GM19438 (cell line): ENCODE measurements at regions not wholly inside any gene's neighbourhood (a gene's known extent, or its start where the extent isn't known, plus 50 kb on each side); places are given as distances from the start of the nearest gene placed in this dataset.

Experiments
- ATAC-seq: cut with Tn5 transposase; IDR thresholded peaks from one replicate; pipeline ENCODE4 v1.9.1; 2021; ENCODE audit warnings: low read depth; ENCODE audit not compliant: unreplicated experiment

DNA sequence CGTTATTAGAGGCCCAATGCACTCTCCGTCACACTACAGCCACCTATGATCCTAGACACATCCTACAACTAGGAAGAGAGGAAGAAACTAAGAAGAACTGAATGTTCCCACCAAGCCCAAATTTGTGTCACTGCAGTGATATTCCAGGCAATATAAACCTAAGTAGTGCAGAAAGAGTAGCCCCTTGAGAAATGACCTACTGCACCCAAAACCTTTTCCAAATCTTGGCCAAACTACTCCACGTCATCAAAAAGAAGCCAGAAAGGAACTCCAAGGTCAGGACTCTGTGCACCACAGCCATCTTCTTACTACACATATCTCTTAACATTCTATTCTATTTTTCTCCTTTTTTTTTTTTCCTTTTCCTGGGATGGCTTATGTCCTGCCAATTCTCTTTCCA lies 60.2 kb downstream of the ADAMTS1 start:
- no peak for ATAC-seq

DNA sequence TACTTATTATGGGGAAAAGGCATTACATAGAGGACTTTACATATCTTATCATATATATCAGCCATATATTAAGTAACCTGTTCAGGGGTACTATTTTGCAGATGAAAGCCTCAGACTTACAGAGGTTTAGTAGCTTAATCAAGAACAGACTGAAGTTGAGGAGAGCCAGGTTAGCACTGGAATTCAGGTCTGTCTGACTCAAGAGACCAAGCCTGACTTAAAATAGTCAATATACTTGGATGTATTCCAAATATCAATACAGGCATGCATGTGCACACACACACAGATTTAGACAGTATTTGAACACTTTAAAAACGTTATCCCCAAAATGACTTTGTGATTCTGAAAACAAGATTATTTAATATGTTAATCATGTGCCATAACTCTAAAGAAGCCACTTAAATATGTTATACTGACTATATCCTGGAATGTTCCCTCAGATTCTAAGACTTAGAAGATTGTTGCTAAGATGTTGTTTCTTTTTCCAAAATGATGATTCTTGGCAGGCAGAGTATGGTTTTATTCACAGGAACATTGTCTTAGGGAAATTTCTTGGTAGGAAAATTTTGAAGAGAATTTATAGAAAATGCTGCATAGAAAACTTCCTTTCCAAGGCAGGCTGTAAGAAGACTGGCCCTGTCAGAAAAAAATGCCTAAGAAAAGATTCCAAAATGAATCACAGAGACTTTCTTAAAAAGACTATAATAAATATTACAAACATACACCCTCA lies 61.6 kb downstream of the ADAMTS1 start:
- ATAC-seq: no peak

DNA sequence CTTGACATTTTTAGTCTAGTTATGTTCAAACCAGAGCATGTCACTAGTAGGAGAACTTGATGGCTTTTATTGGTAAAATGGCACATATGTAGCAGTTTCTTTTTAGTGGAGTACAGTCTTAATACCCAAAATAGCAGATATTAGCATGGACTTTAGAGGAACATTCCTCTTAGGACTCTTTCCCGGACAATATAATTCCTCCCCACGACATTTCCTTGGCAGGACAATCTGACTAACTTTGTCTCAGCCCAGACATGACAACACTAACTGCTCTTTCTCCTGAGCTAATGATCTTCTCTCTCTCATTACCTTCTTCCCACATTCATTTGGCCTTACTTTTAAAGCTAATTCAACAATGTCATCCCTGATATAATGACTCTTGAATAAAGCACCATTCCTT lies 62.5 kb downstream of the ADAMTS1 start:
- ATAC-seq: no peak

DNA sequence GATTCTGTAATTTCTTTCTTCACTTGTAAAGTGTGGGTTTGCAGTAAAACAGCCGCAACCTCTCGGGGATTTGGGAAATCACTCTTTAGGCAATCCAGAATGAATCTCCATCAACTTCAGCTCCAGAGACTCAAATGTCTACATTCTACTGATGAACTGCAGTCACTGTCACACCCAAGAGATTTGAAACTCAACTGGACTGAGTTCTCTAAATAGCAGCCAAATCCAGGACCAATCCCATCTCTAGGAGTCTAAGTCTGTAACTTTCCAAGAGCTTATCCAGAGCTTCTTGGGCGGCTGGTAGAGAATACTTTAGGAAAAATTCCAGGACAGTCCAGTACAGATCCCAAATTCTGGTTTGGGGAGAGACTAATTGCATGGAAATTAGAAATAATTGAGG lies 62.9 kb downstream of the ADAMTS1 start:
- ATAC-seq: no peak

- ATAC-seq: no peak
These were observed 63.9 kb downstream of the ADAMTS1 start for GRCh38 chr21:26781331-26781730.

DNA sequence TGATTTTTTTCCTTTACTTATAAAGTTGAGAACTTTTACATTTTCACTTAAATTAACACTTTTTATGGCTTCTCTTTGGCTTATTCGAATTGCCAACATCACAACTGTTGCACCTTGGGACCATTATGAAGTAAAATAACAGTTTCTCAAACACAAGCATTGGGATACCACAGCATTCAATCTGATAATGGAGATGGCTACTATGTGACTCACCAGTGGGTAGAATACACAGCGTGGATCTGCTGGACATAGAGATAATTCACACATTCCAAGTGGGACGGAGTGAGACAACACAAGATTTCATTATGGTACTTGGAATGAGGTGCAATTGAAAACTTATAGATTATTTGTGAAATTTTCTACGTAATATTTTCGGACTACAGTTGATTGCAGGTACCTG lies 68.0 kb downstream of the ADAMTS1 start:
- no peak for ATAC-seq

DNA sequence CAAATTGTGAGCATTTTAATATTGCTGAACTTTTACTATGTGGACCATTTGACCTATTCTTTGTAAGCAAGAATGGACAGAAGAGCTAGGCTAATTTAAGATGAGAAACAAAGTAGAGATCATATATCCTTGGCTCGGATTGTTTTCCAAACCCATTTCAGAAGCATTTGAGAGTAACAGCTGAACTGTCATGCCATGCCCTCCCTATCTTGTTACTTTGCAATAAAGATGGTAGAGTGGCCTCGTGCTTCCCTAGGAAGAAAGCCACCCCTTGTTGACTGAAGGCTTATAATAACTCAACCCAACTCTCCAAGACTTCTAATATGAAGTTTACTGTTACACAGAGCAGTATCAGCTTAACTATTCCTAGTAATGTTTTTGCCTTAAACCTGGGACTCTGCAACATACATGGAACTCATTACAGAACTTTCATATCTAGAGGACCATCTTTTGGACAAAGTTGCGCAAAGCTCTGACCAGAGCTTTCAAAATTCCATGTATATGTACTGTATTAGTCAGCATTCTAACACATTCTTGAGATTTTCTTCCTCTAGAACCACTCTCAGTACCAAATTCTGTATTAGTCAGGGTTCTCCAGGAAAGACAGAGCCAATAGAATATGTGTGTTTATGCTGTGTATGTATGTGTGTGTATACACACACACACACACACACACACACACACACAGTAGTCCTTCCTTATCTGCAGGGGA lies 68.7 kb downstream of the ADAMTS1 start:
- ATAC-seq: no peak

- no peak for ATAC-seq
These were observed 72.2 kb downstream of the ADAMTS1 start for GRCh38 chr21:26773058-26773457.

DNA sequence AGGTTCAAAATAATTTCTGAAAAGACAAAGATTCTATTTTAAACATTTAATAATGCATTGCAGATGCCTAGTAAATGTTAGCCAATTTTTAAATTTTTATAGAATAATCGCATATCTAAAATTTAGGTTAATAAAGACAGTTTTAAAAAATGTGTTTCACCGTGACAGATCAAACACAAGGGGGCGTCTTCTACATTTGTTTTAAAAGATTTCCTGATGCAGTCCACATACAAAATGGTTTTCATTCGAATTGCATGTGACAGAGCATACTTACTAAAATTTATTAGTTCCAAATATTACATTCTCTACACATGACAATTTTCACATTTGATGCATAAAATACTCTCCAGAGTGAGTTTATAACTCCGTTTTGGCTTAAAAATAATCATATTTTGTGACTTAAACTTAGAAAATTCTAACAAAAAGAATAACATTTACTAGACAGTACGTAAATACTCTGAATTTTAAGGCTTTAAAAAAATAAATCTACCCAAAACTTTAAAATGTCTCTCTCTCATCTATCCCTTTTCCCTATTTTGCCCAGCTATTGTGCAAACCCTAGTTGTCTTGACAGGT lies 75.5 kb downstream of the ADAMTS1 start:
- no peak for ATAC-seq

DNA sequence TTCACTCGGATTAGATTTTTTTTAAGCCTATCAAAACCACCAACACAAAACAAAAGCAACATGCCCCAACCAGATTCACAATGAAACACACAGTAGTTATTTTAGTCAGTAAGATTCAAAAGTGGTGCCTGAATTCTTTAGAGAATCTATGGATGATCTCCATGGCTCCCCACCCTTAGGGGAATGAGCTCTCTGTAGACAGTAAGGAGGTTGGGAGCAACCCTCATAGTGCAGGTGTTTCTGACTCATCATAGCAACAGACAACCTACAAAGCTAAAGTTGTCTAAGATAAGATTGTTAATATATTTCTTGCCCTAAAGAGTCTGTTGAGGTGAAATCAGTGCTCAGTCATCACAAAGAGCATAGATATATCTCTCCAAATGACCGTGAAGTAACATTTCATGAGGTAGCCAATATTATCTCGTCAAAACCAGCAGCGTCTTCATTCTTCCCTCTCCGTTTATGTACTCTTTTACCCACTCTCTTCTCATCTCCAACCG lies 78.3 kb downstream of the ADAMTS1 start:
- no peak for ATAC-seq

- no peak for ATAC-seq
These were observed 83.9 kb downstream of the ADAMTS1 start for GRCh38 chr21:26761174-26761915.

DNA sequence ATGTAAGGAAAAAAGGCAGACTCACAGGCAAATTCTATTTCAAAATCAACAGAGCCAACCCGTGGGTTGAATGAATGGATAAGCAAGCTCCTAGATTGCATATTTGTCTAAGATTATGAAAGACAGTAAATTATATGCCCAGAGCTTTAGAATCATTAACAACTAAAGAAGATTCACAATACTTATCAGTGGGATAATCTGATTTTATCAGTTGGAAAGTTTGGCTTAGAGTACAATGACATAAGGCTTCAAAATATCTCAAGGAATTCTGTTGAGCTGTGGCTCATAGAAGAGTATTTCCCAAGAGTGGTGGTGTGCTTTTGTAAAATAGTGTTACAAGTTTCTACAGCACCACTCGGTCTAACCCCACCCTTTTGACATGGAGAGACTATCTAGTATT lies 85.5 kb downstream of the ADAMTS1 start:
- ATAC-seq: no peak

DNA sequence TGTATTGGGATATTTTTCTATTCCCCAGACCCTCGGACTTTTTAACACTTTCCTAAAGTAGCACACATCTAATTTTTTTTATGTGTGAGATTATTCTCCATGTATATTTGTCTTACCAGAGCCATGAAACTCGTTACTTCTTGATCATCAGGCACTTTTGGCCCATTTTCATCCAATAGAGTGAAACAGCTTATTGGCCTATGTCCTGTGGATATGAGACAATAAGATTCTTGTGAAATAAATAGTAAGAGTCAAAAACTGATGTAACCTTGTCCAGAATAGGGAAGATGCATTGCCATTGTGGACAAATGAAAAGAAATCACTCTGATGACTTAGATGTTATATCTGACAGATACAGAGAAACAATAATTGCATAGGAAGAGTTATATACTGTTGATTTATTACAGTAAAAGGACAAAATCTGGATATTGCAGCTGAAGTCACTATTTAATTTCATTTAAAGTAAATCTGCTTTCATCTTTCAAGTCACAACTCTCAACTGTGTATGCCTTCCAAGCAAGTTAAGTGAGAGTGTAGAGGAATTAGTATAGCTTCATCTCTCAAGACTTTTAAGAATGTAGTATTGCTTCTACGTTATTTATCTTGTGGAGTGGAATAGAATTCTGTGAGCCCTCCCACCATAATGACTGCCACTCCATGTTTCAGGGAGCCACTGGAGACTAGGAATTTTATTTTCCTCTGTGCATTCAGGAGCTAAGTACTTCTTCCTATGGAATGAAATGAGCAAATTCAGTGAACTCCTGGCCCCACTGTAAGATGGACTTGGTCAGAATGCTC lies 86.9 kb downstream of the ADAMTS1 start:
- no peak for ATAC-seq

DNA sequence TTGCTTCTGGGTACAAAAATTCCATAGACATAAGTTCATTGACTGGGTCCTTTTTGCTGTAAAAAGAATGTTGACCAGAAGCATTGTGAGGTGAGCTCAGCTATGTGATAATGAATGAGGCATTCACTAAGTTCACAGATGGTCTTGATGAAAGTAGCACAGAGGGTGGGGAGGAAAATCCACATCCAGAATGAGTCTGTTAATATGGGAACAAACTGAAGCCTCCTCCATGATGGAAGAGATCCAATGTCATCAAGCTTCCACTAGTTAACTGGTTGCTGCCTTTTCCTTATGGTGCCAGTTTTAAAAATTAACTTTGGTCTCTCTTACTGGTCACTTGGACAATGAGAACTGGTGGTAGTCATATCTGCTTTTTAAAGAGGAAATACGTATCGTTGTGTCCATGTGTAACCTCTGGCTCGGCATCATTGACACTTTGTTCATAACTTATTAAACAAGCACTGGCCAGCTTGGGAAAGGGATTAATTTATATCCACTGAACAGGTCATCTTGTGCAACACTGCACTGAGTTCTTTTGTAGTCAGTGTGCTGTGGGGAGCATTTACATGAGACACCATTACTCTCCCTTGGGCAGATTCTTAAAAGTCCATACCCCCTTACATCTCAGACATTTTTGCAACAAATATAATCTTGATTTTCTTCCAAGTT lies 88.6 kb downstream of the ADAMTS1 start:
- no peak for ATAC-seq

DNA sequence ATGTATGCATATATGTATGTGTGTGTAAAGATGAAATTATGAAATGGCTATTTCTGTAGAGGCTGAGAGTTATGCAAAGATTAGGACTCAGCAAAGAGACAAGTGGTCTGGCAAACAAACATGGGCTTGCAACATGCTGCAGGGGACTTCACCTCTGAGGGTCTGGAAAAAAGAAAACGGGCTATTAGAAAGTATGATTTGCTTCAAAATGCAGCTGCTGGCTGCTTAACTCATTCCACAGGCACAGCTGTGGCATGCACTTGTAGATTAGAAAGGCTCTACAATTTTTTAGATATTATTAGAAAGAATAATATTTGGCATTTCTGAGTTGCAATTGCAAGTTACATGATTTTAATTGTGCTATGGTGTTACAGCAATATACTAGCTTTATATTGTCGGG lies 90.4 kb downstream of the ADAMTS1 start:
- ATAC-seq: no peak

GRCh38 chr21:26753822-26754221 lies 91.4 kb downstream of the ADAMTS1 start:
- ATAC-seq: no peak

DNA sequence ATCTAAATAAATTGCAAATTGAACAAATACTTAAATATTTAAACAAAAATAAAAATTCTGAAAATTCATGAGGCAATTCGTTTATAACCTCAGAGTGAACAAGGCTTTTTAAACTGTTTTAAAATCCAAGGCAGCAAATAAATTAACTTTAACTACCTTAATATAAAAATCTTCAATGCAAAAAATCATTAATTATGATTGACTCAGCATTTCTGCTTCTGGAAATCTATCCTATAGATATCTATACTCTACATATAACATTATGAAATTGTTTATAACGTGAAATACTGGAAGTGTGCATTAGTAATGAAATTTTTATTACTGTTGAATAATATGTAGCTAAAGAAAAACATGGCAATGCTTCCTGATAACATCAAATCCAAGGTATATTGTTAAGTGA lies 92.4 kb downstream of the ADAMTS1 start:
- ATAC-seq: no peak

DNA sequence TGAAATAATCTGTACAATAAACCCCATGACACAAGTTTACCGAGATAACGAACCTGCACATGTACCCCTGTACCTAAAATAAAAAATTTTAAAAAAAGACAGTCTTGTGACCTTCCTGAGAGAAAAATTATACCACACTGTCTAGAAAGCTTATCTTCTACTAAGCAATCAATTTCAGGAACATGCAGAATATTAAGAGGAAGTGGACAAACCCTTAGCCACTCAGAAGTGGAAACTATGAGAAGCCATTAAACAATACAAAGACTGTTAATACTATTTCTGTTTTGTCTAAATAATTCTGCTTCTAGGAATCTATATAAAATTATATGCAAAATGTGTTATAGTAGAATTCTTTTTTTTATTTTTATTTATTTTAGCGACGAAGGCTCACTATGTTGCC lies 93.9 kb downstream of the ADAMTS1 start:
- ATAC-seq: no peak

GRCh38 chr21:26748066-26748465 lies 97.1 kb downstream of the ADAMTS1 start:
- ATAC-seq: no peak

DNA sequence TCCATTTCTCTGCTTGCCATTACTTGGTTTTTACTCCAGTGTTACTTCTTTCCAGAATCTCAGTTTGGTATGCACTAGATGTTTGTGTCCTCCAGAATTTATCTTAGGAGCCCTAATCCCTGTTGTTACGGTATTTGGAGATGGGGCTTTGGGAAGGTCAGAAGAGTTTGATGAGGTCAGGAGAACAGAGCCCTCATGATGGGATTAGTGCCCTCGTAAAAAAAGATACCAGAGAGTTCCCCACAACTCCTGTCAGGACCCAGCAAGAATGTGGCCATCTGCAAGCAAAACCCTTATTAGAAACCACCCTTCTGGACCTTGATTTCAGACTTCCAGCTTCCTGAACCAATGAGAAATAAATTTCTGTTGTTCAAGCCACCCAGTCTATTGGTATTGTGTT lies 98.0 kb downstream of the ADAMTS1 start:
- no peak for ATAC-seq
